ENCODE measurements at regions not wholly inside any gene's neighbourhood (a gene's known extent, or its start where the extent isn't known, plus 50 kb on each side); places are given as distances from the start of the nearest gene placed in this dataset.

- Histone ChIP-seq H3K4me1 (ENCODE audit: insufficient read depth, low read length, poor library complexity, severe bottlenecking) (no peaks in the 10 kb centered on the region), H3K79me2 (ENCODE audit: insufficient read depth, low read length) (no peaks in the 10 kb centered on the region), H3K9me3 (ENCODE audit: insufficient read depth, low read depth, low read length) (no peaks in the 10 kb centered on the region), H3K4me3 (ENCODE audit: low read length, poor library complexity, severe bottlenecking) (no peak overlapping the region), H3K9me2 (replicated peaks; ENCODE audit: low read depth, low read length) (no peaks in the 10 kb centered on the region), H2AFZ (ENCODE audit: low read length) (no peak overlapping the region), H3F3A (ENCODE audit: low read depth) (no peaks in the 10 kb centered on the region), H3K36me3 (ENCODE audit: insufficient read depth, low read length) (no peaks in the 10 kb centered on the region), H3K4me2 (ENCODE audit: low read depth, low read length, poor library complexity, severe bottlenecking) (no peak overlapping the region), H4K20me1 (ENCODE audit: insufficient read depth, low read length, poor library complexity, severe bottlenecking) (no peaks in the 10 kb centered on the region), H3K9ac (ENCODE audit: low read depth, low read length, poor library complexity, severe bottlenecking) (no peak overlapping the region), H3K27me3 (ENCODE audit: insufficient read depth, low read length, poor library complexity, severe bottlenecking) (no peaks in the 10 kb centered on the region)
- TF ChIP-seq EZH2phosphoT487 (IDR thresholded peaks at IDR 0.05; ENCODE audit: borderline replicate concordance) (no peak), CTCF (conservative IDR thresholded peaks at IDR 0.05; ENCODE audit: low read length) (no peak)
Observed at GRCh38 chr21:28516021-28516420, 476.7 kb downstream of the LTN1 start.

- TF ChIP-seq EZH2phosphoT487 (IDR thresholded peaks at IDR 0.05; ENCODE audit: borderline replicate concordance) (no peak), CTCF (conservative IDR thresholded peaks at IDR 0.05; ENCODE audit: low read length) (no peak)
- H3K4me3 ChIP-seq (ENCODE audit: low read length, poor library complexity, severe bottlenecking), result no peak overlapping the region
- no peaks in the 10 kb centered on the region for H3K4me1 ChIP-seq (ENCODE audit: insufficient read depth, low read length, poor library complexity, severe bottlenecking)
- no peaks in the 10 kb centered on the region for H3K79me2 ChIP-seq (ENCODE audit: insufficient read depth, low read length)
- no peak overlapping the region for H3K4me2 ChIP-seq (ENCODE audit: low read depth, low read length, poor library complexity, severe bottlenecking)
- no peaks in the 10 kb centered on the region for H3F3A ChIP-seq (ENCODE audit: low read depth)
- no peaks in the 10 kb centered on the region for H4K20me1 ChIP-seq (ENCODE audit: insufficient read depth, low read length, poor library complexity, severe bottlenecking)
- no peaks in the 10 kb centered on the region for H3K36me3 ChIP-seq (ENCODE audit: insufficient read depth, low read length)
- no peak overlapping the region for H3K9ac ChIP-seq (ENCODE audit: low read depth, low read length, poor library complexity, severe bottlenecking)
- no peaks in the 10 kb centered on the region for H3K9me3 ChIP-seq (ENCODE audit: insufficient read depth, low read depth, low read length)
- no peaks in the 10 kb centered on the region for H3K9me2 ChIP-seq (replicated peaks; ENCODE audit: low read depth, low read length)
- no peak overlapping the region for H2AFZ ChIP-seq (ENCODE audit: low read length)
- H3K27me3 ChIP-seq (ENCODE audit: insufficient read depth, low read length, poor library complexity, severe bottlenecking), result no peaks in the 10 kb centered on the region
Observed at GRCh38 chr21:28513428-28513827, 479.2 kb downstream of the LTN1 start.

- Histone ChIP-seq H3K9me3 (ENCODE audit: insufficient read depth, low read depth, low read length) (no peaks in the 10 kb centered on the region), H3K4me2 (ENCODE audit: low read depth, low read length, poor library complexity, severe bottlenecking) (no peak overlapping the region), H3K4me1 (ENCODE audit: insufficient read depth, low read length, poor library complexity, severe bottlenecking) (no peaks in the 10 kb centered on the region), H3F3A (ENCODE audit: low read depth) (no peaks in the 10 kb centered on the region), H3K9me2 (replicated peaks; ENCODE audit: low read depth, low read length) (no peaks in the 10 kb centered on the region), H3K79me2 (ENCODE audit: insufficient read depth, low read length) (no peaks in the 10 kb centered on the region), H3K36me3 (ENCODE audit: insufficient read depth, low read length) (no peaks in the 10 kb centered on the region), H2AFZ (ENCODE audit: low read length) (no peak overlapping the region), H4K20me1 (ENCODE audit: insufficient read depth, low read length, poor library complexity, severe bottlenecking) (no peaks in the 10 kb centered on the region), H3K27me3 (ENCODE audit: insufficient read depth, low read length, poor library complexity, severe bottlenecking) (no peaks in the 10 kb centered on the region), H3K9ac (ENCODE audit: low read depth, low read length, poor library complexity, severe bottlenecking) (no peak overlapping the region), H3K4me3 (ENCODE audit: low read length, poor library complexity, severe bottlenecking) (no peak overlapping the region)
- no peak for TF ChIP-seq CTCF (conservative IDR thresholded peaks at IDR 0.05; ENCODE audit: low read length)
- no peak for TF ChIP-seq EZH2phosphoT487 (IDR thresholded peaks at IDR 0.05; ENCODE audit: borderline replicate concordance)
Observed at GRCh38 chr21:28509031-28509430, 483.6 kb downstream of the LTN1 start.

Data from Loucy (cell line).